ENCODE measurements at regions not wholly inside any gene's neighbourhood (a gene's known extent, or its start where the extent isn't known, plus 50 kb on each side); places are given as distances from the start of the nearest gene placed in this dataset.

GRCh38 chr12:65620046-65620445 is 204.2 kb upstream of the HMGA2 start:
- TF ChIP-seq YY1 (IDR thresholded peaks at IDR 0.05; ENCODE audit: low read depth) (no peak), EP300 (IDR thresholded peaks at IDR 0.05; ENCODE audit: borderline replicate concordance) (no peak), MAX (IDR thresholded peaks at IDR 0.05) (no peak), EGR1 (IDR thresholded peaks at IDR 0.05) (no peak), REST (IDR thresholded peaks at IDR 0.05; ENCODE audit: low read depth) (no peak), TEAD4 (IDR thresholded peaks at IDR 0.05) (no peak), RAD21 (IDR thresholded peaks at IDR 0.05; ENCODE audit: low read depth) (no peak), TAF1 (IDR thresholded peaks at IDR 0.05; ENCODE audit: low read depth) (no peak)
- TF ChIP-seq, protein P1, sequence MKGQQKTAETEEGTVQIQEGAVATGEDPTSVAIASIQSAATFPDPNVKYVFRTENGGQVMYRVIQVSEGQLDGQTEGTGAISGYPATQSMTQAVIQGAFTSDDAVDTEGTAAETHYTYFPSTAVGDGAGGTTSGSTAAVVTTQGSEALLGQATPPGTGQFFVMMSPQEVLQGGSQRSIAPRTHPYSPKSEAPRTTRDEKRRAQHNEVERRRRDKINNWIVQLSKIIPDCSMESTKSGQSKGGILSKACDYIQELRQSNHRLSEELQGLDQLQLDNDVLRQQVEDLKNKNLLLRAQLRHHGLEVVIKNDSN (IDR thresholded peaks at IDR 0.05): no peak

Measured in Ishikawa (cell line).